Suprapubic skin (tissue), 4 donors: ENCODE measurements at regions not wholly inside any gene's neighbourhood (a gene's known extent, or its start where the extent isn't known, plus 50 kb on each side); places are given as distances from the start of the nearest gene placed in this dataset.

Experiments
- DNase-seq, 2 donors: peaks; one replicate each; pipeline ENCODE4 v3.0.0-alpha.2; 2019; ENCODE audit warnings: low spot score in 2 of 2
- H3K27ac ChIP-seq: fragments of 200-600 bp; sonication (generic); one replicate; pipeline ENCODE4 v1.5.1; 2019
- H3K27me3 ChIP-seq: fragments of 200-600 bp; sonication (generic); one replicate; pipeline ENCODE4 v1.5.1; 2019
- H3K36me3 ChIP-seq: fragments of 200-600 bp; sonication (generic); one replicate; pipeline ENCODE4 v1.5.1; 2019
- H3K4me1 ChIP-seq: fragments of 200-600 bp; sonication (generic); one replicate; pipeline ENCODE4 v1.5.1; 2019
- H3K4me3 ChIP-seq: fragments of 200-600 bp; sonication (generic); one replicate; pipeline ENCODE4 v1.5.1; 2019; ENCODE audit warnings: mild to moderate bottlenecking
- H3K9me3 ChIP-seq: fragments of 200-600 bp; sonication (generic); one replicate; pipeline ENCODE4 v1.5.1; 2019
- EP300 ChIP-seq: sonication (generic); formaldehyde crosslinking; IDR thresholded peaks from one replicate; pipeline ENCODE4 v1.6.1; 2017; ENCODE audit warnings: antibody characterized with exemption
- POLR2A ChIP-seq, 2 donors: fragments of 450-650 bp; IDR thresholded peaks; one replicate each; pipeline ENCODE4 v1.6.1; 2017; ENCODE audit warnings: antibody characterized with exemption in 2 of 2, mild to moderate bottlenecking in 2 of 2, moderate library complexity in 2 of 2
- POLR2AphosphoS5 ChIP-seq, 3 donors: sonication (generic); formaldehyde crosslinking; IDR thresholded peaks; one replicate each; pipeline ENCODE4 v1.6.1; 2017; ENCODE audit warnings: antibody characterized with exemption in 3 of 3
- WGBS: methylation state at CpG from one replicate; pipeline ENCODE4 v1.1.5; 2018; 5-methylcytosine and 5-hydroxymethylcytosine counted together
- TF ChIP-seq, protein P1 (sequence below), 2 donors: fragments of 200-600 bp in 1 of 2; fragments of 450-650 bp in 1 of 2; sonication (generic) in 1 of 2; IDR thresholded peaks; one replicate each; pipeline ENCODE4 v1.5.1; 2016 to 2019; ENCODE audit warnings: antibody characterized with exemption in 2 of 2, mild to moderate bottlenecking in 1 of 2, moderate library complexity in 1 of 2

DNA sequence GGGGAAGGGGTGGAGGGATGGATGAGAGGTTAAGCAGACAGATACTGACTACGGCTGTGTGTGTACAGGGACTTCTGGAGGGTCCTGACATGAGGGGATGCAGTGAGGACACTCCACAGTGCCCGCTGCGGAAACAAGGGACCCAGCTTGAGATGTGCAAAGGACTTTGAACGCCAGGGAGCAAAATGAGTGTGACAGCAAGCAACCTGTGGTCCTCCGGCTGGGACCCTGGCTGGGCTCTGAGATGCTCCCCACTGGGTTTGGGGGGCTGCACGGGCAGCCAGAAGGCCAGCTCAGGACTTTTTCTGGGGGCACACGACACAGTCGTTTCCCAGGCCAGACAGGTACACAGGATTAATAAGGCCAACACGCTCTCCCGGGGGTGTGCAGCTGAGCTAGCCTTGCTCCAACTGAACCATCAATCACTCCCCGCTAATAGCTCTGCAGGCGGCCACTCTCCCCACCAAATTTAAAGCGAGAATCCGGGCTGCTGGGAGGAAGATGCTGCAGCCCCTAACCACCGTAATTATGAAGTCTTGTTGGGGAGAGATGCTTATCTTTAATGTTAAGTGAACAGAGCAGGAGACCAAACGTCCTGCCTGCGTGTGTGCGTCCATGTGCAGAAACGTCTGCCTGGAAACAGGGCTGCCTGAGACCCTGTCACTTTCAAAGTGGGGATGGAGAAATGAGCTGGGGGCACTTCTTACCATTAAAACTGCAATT, 51.6 kb upstream of the DLK1 start:
- no peak for DNase-seq
- TF ChIP-seq, protein P1, sequence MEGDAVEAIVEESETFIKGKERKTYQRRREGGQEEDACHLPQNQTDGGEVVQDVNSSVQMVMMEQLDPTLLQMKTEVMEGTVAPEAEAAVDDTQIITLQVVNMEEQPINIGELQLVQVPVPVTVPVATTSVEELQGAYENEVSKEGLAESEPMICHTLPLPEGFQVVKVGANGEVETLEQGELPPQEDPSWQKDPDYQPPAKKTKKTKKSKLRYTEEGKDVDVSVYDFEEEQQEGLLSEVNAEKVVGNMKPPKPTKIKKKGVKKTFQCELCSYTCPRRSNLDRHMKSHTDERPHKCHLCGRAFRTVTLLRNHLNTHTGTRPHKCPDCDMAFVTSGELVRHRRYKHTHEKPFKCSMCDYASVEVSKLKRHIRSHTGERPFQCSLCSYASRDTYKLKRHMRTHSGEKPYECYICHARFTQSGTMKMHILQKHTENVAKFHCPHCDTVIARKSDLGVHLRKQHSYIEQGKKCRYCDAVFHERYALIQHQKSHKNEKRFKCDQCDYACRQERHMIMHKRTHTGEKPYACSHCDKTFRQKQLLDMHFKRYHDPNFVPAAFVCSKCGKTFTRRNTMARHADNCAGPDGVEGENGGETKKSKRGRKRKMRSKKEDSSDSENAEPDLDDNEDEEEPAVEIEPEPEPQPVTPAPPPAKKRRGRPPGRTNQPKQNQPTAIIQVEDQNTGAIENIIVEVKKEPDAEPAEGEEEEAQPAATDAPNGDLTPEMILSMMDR (IDR thresholded peaks at IDR 0.05) = no peak
- TF ChIP-seq POLR2AphosphoS5 (IDR thresholded peaks at IDR 0.05) (no peak), POLR2A (IDR thresholded peaks at IDR 0.05) (no peak), EP300 (no peak)
- H3K4me3 ChIP-seq = no peak overlapping the region
- H3K36me3 ChIP-seq = no peaks in the 10 kb centered on the region
- H3K4me1 ChIP-seq = peaks cover 35% of the 10 kb centered on the region
- H3K9me3 ChIP-seq = no peaks in the 10 kb centered on the region
- 78% methylated on average over 16 of the region's 19 CpGs for WGBS
- H3K27ac ChIP-seq = no peak overlapping the region
- peaks cover 37% of the 10 kb centered on the region for H3K27me3 ChIP-seq

DNA sequence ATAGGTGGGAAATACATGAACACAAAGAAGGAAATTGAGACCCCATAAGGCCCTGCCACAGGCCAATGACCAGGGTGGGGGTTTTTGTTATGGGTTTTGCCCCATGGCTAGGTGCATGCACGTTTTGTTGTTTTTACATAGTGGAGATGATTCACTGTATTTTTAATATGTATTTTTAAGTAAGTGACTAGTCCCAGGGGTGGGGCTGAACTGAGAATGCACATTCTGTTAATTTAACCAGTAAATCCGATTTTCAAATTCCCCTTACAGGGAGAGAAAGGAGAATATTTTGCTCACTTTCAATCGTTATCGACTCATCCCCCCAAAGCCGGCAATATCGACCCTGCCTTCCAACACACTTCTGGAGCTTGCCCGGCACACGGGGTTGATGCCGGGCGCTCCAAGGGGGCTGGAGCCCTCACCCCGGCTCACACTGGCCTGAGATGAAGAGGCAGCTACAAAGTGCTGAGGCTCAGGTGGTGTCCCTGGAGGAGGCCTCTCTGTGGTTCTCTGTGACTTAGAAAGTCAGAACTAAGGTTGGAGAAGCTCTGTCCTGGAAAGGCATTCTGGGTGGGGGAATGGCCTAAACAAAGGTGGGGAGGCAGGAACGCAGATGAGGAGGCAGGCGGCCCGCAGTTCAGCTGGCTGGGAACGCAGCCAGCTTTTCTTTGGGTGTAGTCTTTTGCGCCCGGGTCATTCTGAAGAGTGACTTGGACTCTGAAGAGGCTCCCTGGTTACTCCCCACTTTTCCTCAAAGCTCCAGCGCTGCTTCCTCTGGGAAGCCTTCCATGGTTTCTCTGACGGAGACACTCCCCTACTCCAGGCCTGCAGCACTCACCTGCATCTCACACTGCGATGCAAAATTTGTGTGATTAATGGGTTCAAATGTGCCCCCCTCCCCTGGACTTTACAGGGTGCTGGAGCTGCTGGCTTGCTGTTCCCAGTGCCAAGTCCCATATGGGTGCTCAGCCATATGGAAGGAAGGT, 50.7 kb upstream of the DLK1 start:
- peaks cover 38% of the 10 kb centered on the region for H3K4me1 ChIP-seq
- peaks cover 32% of the 10 kb centered on the region for H3K27me3 ChIP-seq
- TF ChIP-seq POLR2AphosphoS5 (IDR thresholded peaks at IDR 0.05) (no peak), POLR2A (IDR thresholded peaks at IDR 0.05) (no peak)
- 56% methylated on average over 20 of the region's 20 CpGs for WGBS
- no peak for DNase-seq
- H3K36me3 ChIP-seq = no peaks in the 10 kb centered on the region
- no peaks in the 10 kb centered on the region for H3K9me3 ChIP-seq
- H3K27ac ChIP-seq = no peak overlapping the region
- H3K4me3 ChIP-seq = no peak overlapping the region
